ENCODE measurements at regions not wholly inside any gene's neighbourhood (a gene's known extent, or its start where the extent isn't known, plus 50 kb on each side); places are given as distances from the start of the nearest gene placed in this dataset.

DNA sequence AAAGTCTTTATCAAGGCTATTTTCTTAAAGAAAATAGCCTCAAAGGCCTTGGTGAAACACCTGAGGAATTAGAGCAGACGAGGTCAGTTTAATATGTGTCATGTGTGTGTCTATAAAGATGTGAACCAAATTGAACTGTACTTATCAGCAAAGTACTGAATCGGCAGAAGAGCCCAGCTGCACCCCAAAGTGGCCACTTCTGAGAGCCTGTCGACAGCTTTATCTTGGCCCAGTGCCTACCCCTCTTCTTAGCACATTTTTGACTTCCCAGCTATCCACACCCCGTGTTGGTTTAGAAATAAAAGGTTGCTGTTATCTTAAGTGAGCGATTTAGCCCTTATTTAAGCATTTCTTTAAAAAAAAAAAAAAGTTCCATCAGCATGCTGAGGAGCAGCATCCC lies 329.7 kb downstream of the FBXW7 start:
- no peak overlapping the region for H3K4me3 ChIP-seq (ENCODE audit: low read length)
- TF ChIP-seq, protein P1, sequence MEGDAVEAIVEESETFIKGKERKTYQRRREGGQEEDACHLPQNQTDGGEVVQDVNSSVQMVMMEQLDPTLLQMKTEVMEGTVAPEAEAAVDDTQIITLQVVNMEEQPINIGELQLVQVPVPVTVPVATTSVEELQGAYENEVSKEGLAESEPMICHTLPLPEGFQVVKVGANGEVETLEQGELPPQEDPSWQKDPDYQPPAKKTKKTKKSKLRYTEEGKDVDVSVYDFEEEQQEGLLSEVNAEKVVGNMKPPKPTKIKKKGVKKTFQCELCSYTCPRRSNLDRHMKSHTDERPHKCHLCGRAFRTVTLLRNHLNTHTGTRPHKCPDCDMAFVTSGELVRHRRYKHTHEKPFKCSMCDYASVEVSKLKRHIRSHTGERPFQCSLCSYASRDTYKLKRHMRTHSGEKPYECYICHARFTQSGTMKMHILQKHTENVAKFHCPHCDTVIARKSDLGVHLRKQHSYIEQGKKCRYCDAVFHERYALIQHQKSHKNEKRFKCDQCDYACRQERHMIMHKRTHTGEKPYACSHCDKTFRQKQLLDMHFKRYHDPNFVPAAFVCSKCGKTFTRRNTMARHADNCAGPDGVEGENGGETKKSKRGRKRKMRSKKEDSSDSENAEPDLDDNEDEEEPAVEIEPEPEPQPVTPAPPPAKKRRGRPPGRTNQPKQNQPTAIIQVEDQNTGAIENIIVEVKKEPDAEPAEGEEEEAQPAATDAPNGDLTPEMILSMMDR (IDR thresholded peaks at IDR 0.05; ENCODE audit: insufficient read depth, low read depth, low read length, missing control alignments), result no peak
- no peak for DNase-seq (ENCODE audit: low read depth)

DNA sequence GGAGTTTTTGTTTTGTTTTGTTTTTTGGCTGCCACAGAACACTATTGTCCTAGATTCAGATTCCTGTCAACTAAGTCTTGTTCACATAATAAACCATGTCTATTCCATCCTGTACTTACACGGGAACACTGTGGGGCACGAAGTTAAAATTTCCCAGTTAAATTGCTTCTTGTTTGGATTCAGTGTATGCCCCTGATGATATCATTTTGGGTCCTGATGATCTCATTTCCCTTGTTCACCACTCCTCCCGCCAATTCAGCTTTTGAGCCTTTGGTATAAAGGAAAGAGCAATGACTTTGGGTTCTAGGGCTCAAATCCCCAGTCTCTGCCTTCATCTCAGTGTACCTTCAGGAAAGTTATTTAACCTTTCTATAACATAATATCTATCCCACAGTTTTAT lies 333.5 kb downstream of the FBXW7 start:
- no peak overlapping the region for H3K4me3 ChIP-seq (ENCODE audit: low read length)
- no peak for DNase-seq (ENCODE audit: low read depth)
- TF ChIP-seq, protein P1 (IDR thresholded peaks at IDR 0.05; ENCODE audit: insufficient read depth, low read depth, low read length, missing control alignments), result no peak

DNA sequence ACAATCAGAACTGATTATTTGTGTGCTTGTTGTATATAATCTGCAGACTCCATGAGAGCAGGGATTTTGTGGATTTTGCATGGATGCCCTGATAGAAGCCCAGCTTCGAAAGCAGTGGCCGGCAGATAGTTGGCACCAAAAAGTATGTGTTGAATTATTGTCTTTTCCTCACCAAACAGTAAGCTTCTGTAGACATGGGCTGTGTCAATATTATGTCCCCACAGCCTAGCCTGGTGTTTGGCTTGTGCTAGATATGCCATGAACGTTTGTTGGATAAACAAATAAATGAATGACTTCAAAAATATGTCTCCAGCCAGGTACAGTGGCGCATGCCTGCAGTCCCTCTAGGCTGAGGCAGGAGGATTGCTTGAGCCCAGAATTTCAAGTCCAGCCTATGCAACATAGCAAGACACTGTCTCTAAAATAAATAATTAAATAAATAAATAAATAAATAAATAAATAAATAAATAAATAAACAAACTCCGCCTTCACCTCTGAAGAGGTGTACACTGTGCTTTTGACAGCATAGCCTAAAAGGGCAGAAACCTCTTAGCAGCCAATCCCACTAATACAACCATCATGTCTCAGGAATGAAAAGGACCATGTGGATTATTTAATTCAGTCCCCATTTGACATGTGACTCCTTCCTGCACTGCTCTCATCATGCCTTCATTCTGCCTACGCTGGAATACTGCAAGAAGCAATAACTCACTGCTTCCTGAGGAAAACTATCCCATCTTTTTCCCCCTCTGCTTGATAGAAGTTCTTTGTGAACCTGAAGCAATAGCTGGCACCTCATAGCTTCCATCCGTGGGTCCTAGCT lies 335.2 kb downstream of the FBXW7 start:
- TF ChIP-seq, protein P1 (IDR thresholded peaks at IDR 0.05; ENCODE audit: insufficient read depth, low read depth, low read length, missing control alignments), result no peak
- no peak for DNase-seq (ENCODE audit: low read depth)
- no peak overlapping the region for H3K4me3 ChIP-seq (ENCODE audit: low read length)

DNA sequence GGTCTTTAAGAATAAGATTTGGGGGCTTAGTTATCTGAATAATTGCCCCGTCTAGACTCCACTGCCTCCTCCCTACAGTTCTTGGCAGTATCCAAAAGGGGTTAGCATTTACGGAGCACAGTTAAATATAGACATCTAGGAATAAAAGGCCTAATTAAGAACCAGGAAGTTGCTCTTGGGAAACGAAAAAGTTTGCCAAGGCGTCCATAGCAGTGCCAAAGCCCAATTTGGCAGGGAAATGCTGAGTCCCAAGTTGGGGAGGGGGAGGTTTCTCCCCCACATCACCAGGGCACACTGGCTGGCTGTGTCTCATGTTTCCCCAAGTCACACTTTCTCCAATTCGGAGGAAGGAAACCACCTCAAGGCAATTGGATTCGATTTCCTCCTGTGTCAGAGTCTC lies 338.7 kb downstream of the FBXW7 start:
- DNase-seq (ENCODE audit: low read depth), result no peak
- TF ChIP-seq, protein P1 (IDR thresholded peaks at IDR 0.05; ENCODE audit: insufficient read depth, low read depth, low read length, missing control alignments), result no peak
- no peak overlapping the region for H3K4me3 ChIP-seq (ENCODE audit: low read length)

DNA sequence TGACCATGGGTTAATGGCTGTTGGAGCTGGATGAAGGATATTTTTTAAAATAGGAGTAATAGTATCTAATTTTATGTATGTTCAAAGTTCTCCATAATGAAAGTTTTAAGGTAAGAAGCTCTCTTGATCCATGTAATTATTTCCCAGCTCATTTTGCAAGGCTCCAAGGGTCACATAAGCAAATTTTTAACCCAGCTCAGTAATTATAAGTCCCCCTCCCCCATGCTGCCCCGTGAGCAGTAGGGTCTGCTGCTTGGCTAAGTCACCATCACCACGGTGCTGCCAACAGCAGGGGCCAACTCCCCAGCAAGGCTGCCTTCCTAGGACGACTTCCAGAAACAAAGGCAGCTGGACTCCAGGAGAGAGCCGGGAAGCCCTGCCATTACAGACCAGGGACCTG lies 340.0 kb downstream of the FBXW7 start:
- no peak for DNase-seq (ENCODE audit: low read depth)
- no peak overlapping the region for H3K4me3 ChIP-seq (ENCODE audit: low read length)
- TF ChIP-seq, protein P1 (IDR thresholded peaks at IDR 0.05; ENCODE audit: insufficient read depth, low read depth, low read length, missing control alignments), result no peak

DNA sequence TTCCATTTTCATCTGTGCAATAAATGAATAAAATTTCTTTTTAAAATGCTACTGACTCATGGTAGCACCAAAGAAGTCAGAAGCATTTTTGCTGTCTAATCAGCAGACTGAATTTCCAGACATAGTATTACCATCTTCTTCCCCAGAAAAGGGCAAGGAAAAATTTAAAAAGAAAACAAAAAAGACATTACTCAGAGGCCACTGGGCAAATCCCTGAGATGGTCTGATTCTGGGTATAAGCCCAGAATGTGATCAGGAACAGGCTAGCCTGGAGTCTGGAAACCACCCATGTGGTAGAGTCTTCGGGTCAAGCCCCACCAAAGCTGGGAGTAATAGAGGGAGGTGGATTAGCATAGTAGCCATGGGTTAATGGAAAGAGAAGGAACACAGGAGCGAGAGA lies 342.8 kb downstream of the FBXW7 start:
- no peak overlapping the region for H3K4me3 ChIP-seq (ENCODE audit: low read length)
- TF ChIP-seq, protein P1 (IDR thresholded peaks at IDR 0.05; ENCODE audit: insufficient read depth, low read depth, low read length, missing control alignments), result no peak
- DNase-seq (ENCODE audit: low read depth), result no peak

DNA sequence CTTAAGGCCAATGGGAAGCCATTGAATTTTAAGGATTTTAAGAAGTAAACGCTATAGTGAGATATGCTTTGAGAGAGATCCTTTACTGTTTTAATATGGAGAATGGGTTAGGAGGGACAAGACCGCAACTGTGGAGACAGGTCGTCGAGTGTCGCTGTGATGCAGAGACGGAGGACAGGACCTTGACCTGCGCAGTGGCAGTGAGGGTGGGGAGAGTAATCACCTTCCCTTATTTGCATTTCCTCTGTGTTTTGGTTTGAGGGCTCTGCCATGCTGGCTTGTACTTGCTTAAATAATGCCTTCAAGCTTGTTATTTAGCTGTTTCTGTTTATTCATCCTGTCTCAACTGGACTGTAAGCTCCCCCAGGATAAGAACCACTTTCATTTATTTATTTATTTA lies 345.0 kb downstream of the FBXW7 start:
- H3K4me3 ChIP-seq (ENCODE audit: low read length), result no peak overlapping the region
- TF ChIP-seq, protein P1 (IDR thresholded peaks at IDR 0.05; ENCODE audit: insufficient read depth, low read depth, low read length, missing control alignments), result no peak
- no peak for DNase-seq (ENCODE audit: low read depth)

Data from epithelial cell of esophagus (primary cell).